ENCODE measurements at regions not wholly inside any gene's neighbourhood (a gene's known extent, or its start where the extent isn't known, plus 50 kb on each side); places are given as distances from the start of the nearest gene placed in this dataset.

DNA sequence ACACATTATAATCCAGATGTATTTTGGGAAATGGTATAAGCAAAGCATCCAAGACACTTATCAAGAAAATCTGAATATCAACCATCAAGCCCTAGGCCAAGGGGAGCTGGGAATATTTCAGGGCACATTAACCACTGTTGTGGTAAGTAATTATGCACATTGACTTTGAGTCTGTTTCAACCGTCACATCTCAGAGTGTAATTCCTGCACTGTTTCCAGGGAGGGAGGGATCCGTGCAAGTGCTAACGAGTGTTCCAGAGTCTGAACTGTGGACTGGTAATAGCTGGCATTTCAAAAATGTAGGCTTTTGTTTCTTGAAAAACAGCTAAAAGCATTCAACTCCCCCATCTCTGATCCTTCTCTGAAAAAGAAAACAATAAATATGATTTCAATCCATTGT is 681.6 kb downstream of the BCL11A start:
- Histone ChIP-seq H2AFZ (ENCODE audit: low read depth, low read length) (no peak overlapping the region), H3K27ac (ENCODE audit: low read length) (no peak overlapping the region)
- ATAC-seq (ENCODE audit: insufficient read depth, low read depth), result no peak

DNA sequence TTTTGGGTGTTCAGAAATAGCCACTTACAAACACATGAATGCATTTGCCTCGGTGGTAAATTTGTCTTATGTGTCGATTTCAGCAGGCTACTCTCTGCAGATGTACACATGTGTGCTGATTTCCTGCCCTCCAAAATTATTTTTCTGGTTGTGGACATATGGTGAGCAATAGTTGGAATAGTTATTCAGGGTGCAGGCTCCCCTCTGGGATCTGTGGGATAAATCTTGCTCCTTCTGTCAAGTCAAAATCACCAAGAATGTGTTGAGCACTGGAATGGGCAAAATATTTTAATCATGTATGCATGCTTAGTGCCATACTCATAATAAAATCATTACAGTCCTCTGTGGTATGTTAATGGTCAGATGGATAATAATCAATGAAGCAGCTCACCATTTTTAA is 684.5 kb downstream of the BCL11A start:
- no peaks in the 10 kb centered on the region for H4K20me1 ChIP-seq (ENCODE audit: insufficient read depth, low read length)
- no peak overlapping the region for H3K9ac ChIP-seq (ENCODE audit: low read depth, low read length)
- TF ChIP-seq, protein P1, sequence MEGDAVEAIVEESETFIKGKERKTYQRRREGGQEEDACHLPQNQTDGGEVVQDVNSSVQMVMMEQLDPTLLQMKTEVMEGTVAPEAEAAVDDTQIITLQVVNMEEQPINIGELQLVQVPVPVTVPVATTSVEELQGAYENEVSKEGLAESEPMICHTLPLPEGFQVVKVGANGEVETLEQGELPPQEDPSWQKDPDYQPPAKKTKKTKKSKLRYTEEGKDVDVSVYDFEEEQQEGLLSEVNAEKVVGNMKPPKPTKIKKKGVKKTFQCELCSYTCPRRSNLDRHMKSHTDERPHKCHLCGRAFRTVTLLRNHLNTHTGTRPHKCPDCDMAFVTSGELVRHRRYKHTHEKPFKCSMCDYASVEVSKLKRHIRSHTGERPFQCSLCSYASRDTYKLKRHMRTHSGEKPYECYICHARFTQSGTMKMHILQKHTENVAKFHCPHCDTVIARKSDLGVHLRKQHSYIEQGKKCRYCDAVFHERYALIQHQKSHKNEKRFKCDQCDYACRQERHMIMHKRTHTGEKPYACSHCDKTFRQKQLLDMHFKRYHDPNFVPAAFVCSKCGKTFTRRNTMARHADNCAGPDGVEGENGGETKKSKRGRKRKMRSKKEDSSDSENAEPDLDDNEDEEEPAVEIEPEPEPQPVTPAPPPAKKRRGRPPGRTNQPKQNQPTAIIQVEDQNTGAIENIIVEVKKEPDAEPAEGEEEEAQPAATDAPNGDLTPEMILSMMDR (IDR thresholded peaks at IDR 0.05; ENCODE audit: borderline replicate concordance, extremely low read depth, low read length, poor library complexity, severe bottlenecking), result no peak
- no peak for TF ChIP-seq EZH2 (IDR thresholded peaks at IDR 0.05; ENCODE audit: borderline replicate concordance, low read depth, low read length, severe bottlenecking)
- no peaks in the 10 kb centered on the region for H3K9me3 ChIP-seq (ENCODE audit: insufficient read depth, low read length, severe bottlenecking)
- H3K27ac ChIP-seq (ENCODE audit: low read length), result no peak overlapping the region
- H3K36me3 ChIP-seq (ENCODE audit: insufficient read depth, low read length), result no peaks in the 10 kb centered on the region
- DNase-seq (no peak), ATAC-seq (ENCODE audit: insufficient read depth, low read depth) (no peak)
- no peaks in the 10 kb centered on the region for H3K27me3 ChIP-seq (ENCODE audit: insufficient read depth, low read length, poor library complexity)
- H3K4me1 ChIP-seq (ENCODE audit: insufficient read depth, low read length), result no peaks in the 10 kb centered on the region; the same call in 1 of the 2 replicates
- H3K4me2 ChIP-seq (ENCODE audit: insufficient read depth, low read length), result no peak overlapping the region
- H2AFZ ChIP-seq (ENCODE audit: low read depth, low read length), result no peak overlapping the region
- H3K4me3 ChIP-seq (ENCODE audit: low read depth in 1 of 2, low read length in 2 of 2), result no peak overlapping the region
- no peaks in the 10 kb centered on the region for H3K79me2 ChIP-seq (ENCODE audit: insufficient read depth, low read length)

More for the DNA sequence above, 681.6 kb downstream of the BCL11A start:
- no peaks in the 10 kb centered on the region for H3K27me3 ChIP-seq (ENCODE audit: insufficient read depth, low read length, poor library complexity)
- H3K79me2 ChIP-seq (ENCODE audit: insufficient read depth, low read length), result no peaks in the 10 kb centered on the region
- TF ChIP-seq, protein P1 (IDR thresholded peaks at IDR 0.05; ENCODE audit: borderline replicate concordance, extremely low read depth, low read length, poor library complexity, severe bottlenecking), result no peak
- no peak for TF ChIP-seq EZH2 (IDR thresholded peaks at IDR 0.05; ENCODE audit: borderline replicate concordance, low read depth, low read length, severe bottlenecking)
- DNase-seq, result no peak
- no peaks in the 10 kb centered on the region for H3K9me3 ChIP-seq (ENCODE audit: insufficient read depth, low read length, severe bottlenecking)
- H3K4me2 ChIP-seq (ENCODE audit: insufficient read depth, low read length), result no peak overlapping the region
- no peaks in the 10 kb centered on the region for H3K36me3 ChIP-seq (ENCODE audit: insufficient read depth, low read length)
- H3K4me3 ChIP-seq (ENCODE audit: low read depth in 1 of 2, low read length in 2 of 2), result no peak overlapping the region
- no peak overlapping the region for H3K9ac ChIP-seq (ENCODE audit: low read depth, low read length)
- H3K4me1 ChIP-seq (ENCODE audit: insufficient read depth, low read length), result 0 out of 2 replicates have a peak, but pooled peaks cover 2% of the 10 kb centered on the region
- no peaks in the 10 kb centered on the region for H4K20me1 ChIP-seq (ENCODE audit: insufficient read depth, low read length)

DNA sequence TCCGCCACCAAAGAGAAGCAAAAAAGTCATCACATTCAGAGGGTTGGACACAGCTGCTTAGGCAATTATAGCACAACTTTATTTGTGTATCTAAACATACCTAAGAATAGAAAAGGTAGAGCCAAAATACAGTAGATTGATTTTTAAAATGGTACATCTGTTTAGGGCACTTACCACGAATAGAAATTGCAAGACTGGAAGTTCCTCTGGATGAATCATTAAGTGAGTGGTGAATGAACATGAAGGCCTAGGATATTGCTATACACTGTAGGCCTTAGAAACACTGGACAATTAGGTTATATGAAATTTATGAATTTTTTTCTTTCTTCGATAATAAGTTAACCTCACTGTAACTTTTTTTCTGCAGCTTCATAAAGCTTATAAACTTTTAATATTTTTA is 687.0 kb downstream of the BCL11A start:
- no peak for DNase-seq
- Histone ChIP-seq H3K4me2 (ENCODE audit: insufficient read depth, low read length) (no peak overlapping the region), H3K36me3 (ENCODE audit: insufficient read depth, low read length) (no peaks in the 10 kb centered on the region), H3K9ac (ENCODE audit: low read depth, low read length) (no peak overlapping the region), H3K27ac (ENCODE audit: low read length) (no peak overlapping the region), H3K4me3 (ENCODE audit: low read depth in 1 of 2, low read length in 2 of 2) (no peak overlapping the region), H2AFZ (ENCODE audit: low read depth, low read length) (no peak overlapping the region), H3K9me3 (ENCODE audit: insufficient read depth, low read length, severe bottlenecking) (peaks cover 8% of the 10 kb centered on the region), H3K27me3 (ENCODE audit: insufficient read depth, low read length, poor library complexity) (no peaks in the 10 kb centered on the region), H4K20me1 (ENCODE audit: insufficient read depth, low read length) (no peaks in the 10 kb centered on the region), H3K79me2 (ENCODE audit: insufficient read depth, low read length) (no peaks in the 10 kb centered on the region), H3K4me1 (ENCODE audit: insufficient read depth, low read length) (no peaks in the 10 kb centered on the region; the same call in 1 of the 2 replicates)
- no peak for TF ChIP-seq EZH2 (IDR thresholded peaks at IDR 0.05; ENCODE audit: borderline replicate concordance, low read depth, low read length, severe bottlenecking)
- TF ChIP-seq, protein P1 (IDR thresholded peaks at IDR 0.05; ENCODE audit: borderline replicate concordance, extremely low read depth, low read length, poor library complexity, severe bottlenecking), result no peak
- no peak for ATAC-seq (ENCODE audit: insufficient read depth, low read depth)

DNA sequence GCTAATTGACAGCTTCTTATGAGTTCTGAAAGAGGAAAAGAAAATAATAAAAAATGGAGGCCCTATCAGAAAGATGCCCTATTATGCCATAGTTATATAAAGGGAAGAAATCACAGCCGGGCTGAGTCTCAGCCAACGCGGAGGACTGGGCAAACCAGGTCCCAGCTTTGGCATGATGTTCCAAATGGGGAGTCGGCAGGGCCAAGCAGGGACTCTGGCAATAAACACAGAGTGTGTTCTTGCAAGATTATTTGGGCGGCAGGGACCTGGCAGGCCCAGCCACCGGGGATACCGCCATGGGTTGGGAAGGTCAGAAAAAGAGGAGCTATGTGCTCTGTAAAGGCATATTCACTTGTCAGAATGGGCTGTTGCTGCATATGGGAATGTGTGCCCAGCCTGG is 694.9 kb downstream of the BCL11A start:
- Histone ChIP-seq H3K27ac (ENCODE audit: low read length) (no peak overlapping the region), H3K4me2 (ENCODE audit: insufficient read depth, low read length) (no peak overlapping the region), H3K79me2 (ENCODE audit: insufficient read depth, low read length) (no peaks in the 10 kb centered on the region), H3K4me3 (ENCODE audit: low read depth in 1 of 2, low read length in 2 of 2) (no peak overlapping the region), H2AFZ (ENCODE audit: low read depth, low read length) (0 out of 2 replicates have a peak overlapping the region, but pooled peaks have one; percentile 2), H3K36me3 (ENCODE audit: insufficient read depth, low read length) (no peaks in the 10 kb centered on the region), H4K20me1 (ENCODE audit: insufficient read depth, low read length) (no peaks in the 10 kb centered on the region), H3K9ac (ENCODE audit: low read depth, low read length) (no peak overlapping the region), H3K4me1 (ENCODE audit: insufficient read depth, low read length) (no peaks in the 10 kb centered on the region), H3K9me3 (ENCODE audit: insufficient read depth, low read length, severe bottlenecking) (peaks cover 16% of the 10 kb centered on the region), H3K27me3 (ENCODE audit: insufficient read depth, low read length, poor library complexity) (no peaks in the 10 kb centered on the region)
- TF ChIP-seq, protein P1 (IDR thresholded peaks at IDR 0.05; ENCODE audit: borderline replicate concordance, extremely low read depth, low read length, poor library complexity, severe bottlenecking), result no peak
- no peak for TF ChIP-seq EZH2 (IDR thresholded peaks at IDR 0.05; ENCODE audit: borderline replicate concordance, low read depth, low read length, severe bottlenecking)
- no peak for ATAC-seq (ENCODE audit: insufficient read depth, low read depth)
- DNase-seq, result no peak
